Activated CD4-positive, alpha-beta T cell treated with anti-CD3 and anti-CD28 coated beads, Interleukin-2, amount 10 ng/mL, durations not matched to agents 24 days and 14 days (primary cell): ENCODE measurements at regions not wholly inside any gene's neighbourhood (a gene's known extent, or its start where the extent isn't known, plus 50 kb on each side); places are given as distances from the start of the nearest gene placed in this dataset.

Experiments
- DNase-seq: peaks from one replicate; pipeline ENCODE4 v3.0.0; 2022
- H3K27ac Mint-ChIP-seq: one replicate; pipeline ENCODE4 v1.8.0; 2022; ENCODE audit warnings: mild to moderate bottlenecking, mixed read lengths
- H3K27me3 Mint-ChIP-seq: one replicate; pipeline ENCODE4 v1.8.0; 2022; ENCODE audit warnings: mixed read lengths
- H3K36me3 Mint-ChIP-seq: one replicate; pipeline ENCODE4 v1.8.0; 2022; ENCODE audit warnings: low read depth, mild to moderate bottlenecking, mixed read lengths
- H3K4me1 Mint-ChIP-seq: one replicate; pipeline ENCODE4 v1.8.0; 2021; ENCODE audit warnings: mixed read lengths
- H3K4me3 Mint-ChIP-seq: one replicate; pipeline ENCODE4 v1.8.0; 2022; ENCODE audit warnings: mild to moderate bottlenecking, moderate library complexity, mixed read lengths
- H3K9me3 Mint-ChIP-seq: one replicate; pipeline ENCODE4 v1.8.0; 2021; ENCODE audit warnings: mixed read lengths
- intact Hi-C: fragments of 100-400 bp; cut with micrococcal nuclease; formaldehyde crosslinking; loops from one replicate; pipeline ENCODE4 v1.15.1; 2023

- Mint-ChIP-seq H3K4me1 (no peaks in the 10 kb centered on the region), H3K27ac (no peak overlapping the region), H3K27me3 (peaks cover 4% of the 10 kb centered on the region), H3K4me3 (no peak overlapping the region), H3K9me3 (no peaks in the 10 kb centered on the region), H3K36me3 (no peaks in the 10 kb centered on the region)
- intact Hi-C loops = no loop called here
- no peak for DNase-seq
Measured at GRCh38 chrX:8851231-8851886, 50.2 kb upstream of the FAM9A start.
